K562 (cell line): ENCODE measurements at regions not wholly inside any gene's neighbourhood (a gene's known extent, or its start where the extent isn't known, plus 50 kb on each side); places are given as distances from the start of the nearest gene placed in this dataset.

Source experiments
- ATAC-seq: fragments of 200-7000 bp; cut with Tn5 transposase; 3 replicates; pipeline ENCODE4 v1.9.1; 2020; ENCODE audit warnings: moderate library complexity
- BruUV-seq: library from RNA; stranded (reverse); fragments of 400-500 nt; replicated peaks from 2 replicates; lab custom pipeline; 2021; lab: Mats Ljungman, UMichigan
- CTCF ChIA-PET: fragments of 300-600 bp; formaldehyde crosslinking; extraction: SDS; loops from one replicate; lab custom pipeline; 2021; ENCODE audit warnings: low intra/inter-chr PET ratio; lab: Yijun Ruan, JAX
- POLR2A ChIA-PET: fragments of 300-600, 350-650 bp; sonication (Branson Sonifier 250); formaldehyde crosslinking; extraction: SDS; loops from one replicate; lab custom pipeline; 2021; ENCODE audit warnings: antibody characterized with exemption, inconsistent platforms; lab: Yijun Ruan, JAX
- DNase-seq, 4 experiments: peaks; one replicate each; pipeline versions ENCODE4 v3.0.0 to v3.0.0-alpha.2; 2011 to 2018; ENCODE audit warnings: low spot score in 3 of 4, mixed read lengths in 3 of 4; ENCODE audit errors: extremely low read depth in 1 of 4
- FAIRE-seq: peaks from 2 replicates; lab custom pipeline; 2011; peaks lifted over from hg19 to GRCh38; lab: Jason Lieb, UNC
- H2AFZ ChIP-seq: 2 replicates; pipeline ENCODE4 v1.6.0; 2011; ENCODE audit warnings: low read depth, low read length, control low read depth, inconsistent platforms
- H3K27ac ChIP-seq: fragments of 200-600 bp; 3 replicates; pipeline ENCODE4 v1.8.0; 2011; ENCODE audit warnings: low read depth, mild to moderate bottlenecking, control low read depth, inconsistent platforms, low read length, moderate library complexity, mixed read lengths; ENCODE audit errors: extremely low read depth
- H3K27me3 ChIP-seq, 2 experiments: fragments of 300-600 bp in 1 of 2; 2 replicates in 1 of 2; 3 replicates in 1 of 2; pipeline versions ENCODE4 v1.6.0 to v1.8.0; 2011; ENCODE audit warnings: inconsistent platforms in 2 of 2, low read length in 2 of 2, mild to moderate bottlenecking in 1 of 2, mixed read lengths in 1 of 2, moderate library complexity in 1 of 2; ENCODE audit not compliant: control insufficient read depth in 2 of 2, insufficient read depth in 2 of 2
- H3K36me3 ChIP-seq: fragments of 300-600 bp; 3 replicates; pipeline ENCODE4 v1.8.0; 2011; ENCODE audit warnings: mild to moderate bottlenecking, low read length, inconsistent platforms; ENCODE audit not compliant: control insufficient read depth, insufficient read depth
- H3K4me1 ChIP-seq, 2 experiments: fragments of 200-600 bp in 1 of 2; replicated peaks in 1 of 2; 2 replicates in 1 of 2; 3 replicates in 1 of 2; pipeline versions ENCODE4 v1.5.1 to v1.8.0; 2011; ENCODE audit warnings: inconsistent platforms in 2 of 2, low read length in 2 of 2, mild to moderate bottlenecking in 1 of 2, mixed read lengths in 1 of 2, moderate library complexity in 1 of 2; ENCODE audit not compliant: control insufficient read depth in 2 of 2, insufficient read depth in 2 of 2
- H3K4me2 ChIP-seq: 2 replicates; pipeline ENCODE4 v1.6.1; 2011; ENCODE audit warnings: low read length, control low read depth, inconsistent platforms, mixed read lengths; ENCODE audit not compliant: insufficient read depth
- H3K4me3 ChIP-seq: fragments of 200-600 bp; sonication (generic), shearing (Covaris generic); 2 replicates; pipeline ENCODE4 v1.5.1; 2016; ENCODE audit warnings: control low read depth, inconsistent platforms
- H3K79me2 ChIP-seq: fragments of 200-600 bp; 3 replicates; pipeline ENCODE4 v1.8.0; 2011; ENCODE audit warnings: low read length, inconsistent platforms; ENCODE audit not compliant: control insufficient read depth, insufficient read depth
- H3K9ac ChIP-seq, 2 experiments: 2 replicates each; pipeline versions ENCODE4 v1.6.0 to v1.6.1; 2011; ENCODE audit warnings: low read depth in 2 of 2, low read length in 2 of 2, control low read depth in 1 of 2, inconsistent platforms in 1 of 2, mild to moderate bottlenecking in 1 of 2, mixed read lengths in 1 of 2; ENCODE audit not compliant: insufficient read depth in 1 of 2
- H3K9me1 ChIP-seq: one replicate; pipeline ENCODE4 v1.6.0; 2011; ENCODE audit warnings: inconsistent platforms, mild to moderate bottlenecking, low read length, moderate library complexity; ENCODE audit not compliant: control insufficient read depth, insufficient read depth
- H3K9me3 ChIP-seq: replicated peaks from 2 replicates; pipeline ENCODE4 v1.5.1; 2011; ENCODE audit warnings: low read depth, low read length, inconsistent platforms; ENCODE audit not compliant: control insufficient read depth, insufficient read depth
- H4K20me1 ChIP-seq: replicated peaks from 2 replicates; pipeline ENCODE4 v1.6.1; 2011; ENCODE audit warnings: low read length, inconsistent platforms, mixed read lengths; ENCODE audit not compliant: control insufficient read depth, insufficient read depth
- ARID2 ChIP-seq: fragments of 450-650 bp; IDR thresholded peaks from 2 replicates; pipeline ENCODE4 v1.6.1; 2017; ENCODE audit warnings: antibody characterized with exemption, mild to moderate bottlenecking
- CREB3 ChIP-seq: fragments of 450-650 bp; conservative IDR thresholded peaks from 2 replicates; pipeline ENCODE4 v1.6.1; 2016; ENCODE audit warnings: missing genetic modification characterization, low read depth, mild to moderate bottlenecking, missing compliant biosample characterization, moderate library complexity
- GABPB1 ChIP-seq: sonication (generic); formaldehyde crosslinking; IDR thresholded peaks from 2 replicates; pipeline ENCODE4 v1.8.0; 2022; ENCODE audit warnings: mild to moderate bottlenecking, missing genetic modification reagents
- NFIC ChIP-seq: fragments of 450-650 bp; IDR thresholded peaks from 2 replicates; pipeline ENCODE4 v1.6.1; 2017; ENCODE audit warnings: mild to moderate bottlenecking, inconsistent platforms
- NR3C1 ChIP-seq: sonication (generic); formaldehyde crosslinking; IDR thresholded peaks from 2 replicates; pipeline ENCODE4 v1.8.1; 2022; ENCODE audit warnings: missing genetic modification reagents
- PKNOX1 ChIP-seq: fragments of 450-650 bp; IDR thresholded peaks from 2 replicates; pipeline ENCODE4 v1.6.1; 2016
- ZNF3 ChIP-seq: fragments of 250-450 bp; sonication (Bioruptor Pico); IDR thresholded peaks from 2 replicates; pipeline ENCODE4 v1.5.0; 2021; ENCODE audit warnings: mild to moderate bottlenecking, moderate library complexity
- WGBS: fragments of 100-300 bp; shearing (Covaris generic); methylation state at CpG from one replicate; pipeline ENCODE4 v1.1.6; 2016; ENCODE audit warnings: low coverage, mixed read lengths; ENCODE audit not compliant: insufficient coverage; ENCODE audit errors: missing lambda C conversion rate; 5-methylcytosine and 5-hydroxymethylcytosine counted together
- in situ Hi-C: fragments of 300-500 bp; cut with MboI; formaldehyde crosslinking; loops from 4 replicates; pipeline ENCODE4 v1.15.0; 2018; ENCODE audit warnings: inconsistent platforms, mixed read lengths
- intact Hi-C: fragments of 100-400 bp; cut with micrococcal nuclease; formaldehyde crosslinking; loops from 2 replicates; pipeline ENCODE4 v1.14.2; 2022

GRCh38 chr7:69244701-69245100 is 353.6 kb upstream of the AUTS2 start:
- H4K20me1 ChIP-seq = no peaks in the 10 kb centered on the region
- no peaks in the 10 kb centered on the region for H3K9me1 ChIP-seq
- TF ChIP-seq CREB3 (tag) = no peak
- TF ChIP-seq GABPB1 (CRISPR knock-in tag) = no peak
- no peak for TF ChIP-seq PKNOX1
- TF ChIP-seq ARID2 = no peak
- TF ChIP-seq NR3C1 (CRISPR knock-in tag) = no peak
- no peak for TF ChIP-seq NFIC
- TF ChIP-seq ZNF3 (CRISPR knock-in tag) = no peak
- WGBS = 0% methylated on average over 2 of the region's 2 CpGs
- H3K79me2 ChIP-seq = no peaks in the 10 kb centered on the region
- no peaks in the 10 kb centered on the region; a peak in 1 of 5 replicates for H3K27me3 ChIP-seq
- no peak for ATAC-seq
- BruUV-seq = no TSS peak
- in situ Hi-C loops = no loop called here
- no peaks in the 10 kb centered on the region for H3K4me1 ChIP-seq
- FAIRE-seq = no peak
- H3K4me2 ChIP-seq = no peak overlapping the region
- H3K9me3 ChIP-seq = no peaks in the 10 kb centered on the region
- no peak overlapping the region for H3K27ac ChIP-seq
- H3K9ac ChIP-seq = no peak overlapping the region
- ChIA-PET CTCF (no interaction called here), POLR2A (no interaction called here)
- no peak for DNase-seq
- no peak overlapping the region for H2AFZ ChIP-seq
- H3K4me3 ChIP-seq = no peak overlapping the region
- H3K36me3 ChIP-seq = no peaks in the 10 kb centered on the region
- intact Hi-C loops = no loop called here
